Uterus (tissue), 2 donors: ENCODE measurements at regions not wholly inside any gene's neighbourhood (a gene's known extent, or its start where the extent isn't known, plus 50 kb on each side); places are given as distances from the start of the nearest gene placed in this dataset.

ENCODE experiments used
- POLR2A ChIP-seq, 2 donors: fragments of 450-650 bp; IDR thresholded peaks; one replicate each; pipeline ENCODE4 v1.6.1; 2016; ENCODE audit warnings: antibody characterized with exemption in 2 of 2, mild to moderate bottlenecking in 1 of 2, moderate library complexity in 1 of 2
- TF ChIP-seq, protein P1 (sequence below), 4 experiments: fragments of 200-600 bp in 2 of 4; fragments of 450-650 bp in 2 of 4; sonication (generic) in 2 of 4; IDR thresholded peaks; one replicate each; pipeline ENCODE4 v1.5.1; 2016 to 2019; ENCODE audit warnings: antibody characterized with exemption in 4 of 4, mild to moderate bottlenecking in 2 of 4, moderate library complexity in 1 of 4

DNA sequence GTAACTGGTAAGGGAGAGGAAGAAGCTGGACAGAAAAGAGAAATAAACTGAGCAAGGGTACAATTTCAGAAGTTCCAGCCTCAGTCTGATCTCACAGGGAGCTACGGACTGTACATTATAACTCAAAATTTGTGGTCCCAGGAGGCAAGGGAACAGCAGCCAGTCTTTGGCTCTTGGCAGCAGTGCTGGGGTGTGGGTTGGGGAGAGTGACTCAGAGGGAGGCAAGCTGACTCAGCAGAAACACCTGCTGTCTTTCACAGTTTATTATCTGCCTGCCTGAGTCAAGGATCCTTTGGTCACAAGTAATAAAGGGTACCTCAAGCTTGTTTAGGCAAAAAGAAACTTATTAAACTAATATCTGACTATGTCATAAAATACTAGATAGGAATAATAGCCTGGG, 73.5 kb upstream of the KIF2B start:
- TF ChIP-seq POLR2A (IDR thresholded peaks at IDR 0.05), result no peak
- TF ChIP-seq, protein P1, sequence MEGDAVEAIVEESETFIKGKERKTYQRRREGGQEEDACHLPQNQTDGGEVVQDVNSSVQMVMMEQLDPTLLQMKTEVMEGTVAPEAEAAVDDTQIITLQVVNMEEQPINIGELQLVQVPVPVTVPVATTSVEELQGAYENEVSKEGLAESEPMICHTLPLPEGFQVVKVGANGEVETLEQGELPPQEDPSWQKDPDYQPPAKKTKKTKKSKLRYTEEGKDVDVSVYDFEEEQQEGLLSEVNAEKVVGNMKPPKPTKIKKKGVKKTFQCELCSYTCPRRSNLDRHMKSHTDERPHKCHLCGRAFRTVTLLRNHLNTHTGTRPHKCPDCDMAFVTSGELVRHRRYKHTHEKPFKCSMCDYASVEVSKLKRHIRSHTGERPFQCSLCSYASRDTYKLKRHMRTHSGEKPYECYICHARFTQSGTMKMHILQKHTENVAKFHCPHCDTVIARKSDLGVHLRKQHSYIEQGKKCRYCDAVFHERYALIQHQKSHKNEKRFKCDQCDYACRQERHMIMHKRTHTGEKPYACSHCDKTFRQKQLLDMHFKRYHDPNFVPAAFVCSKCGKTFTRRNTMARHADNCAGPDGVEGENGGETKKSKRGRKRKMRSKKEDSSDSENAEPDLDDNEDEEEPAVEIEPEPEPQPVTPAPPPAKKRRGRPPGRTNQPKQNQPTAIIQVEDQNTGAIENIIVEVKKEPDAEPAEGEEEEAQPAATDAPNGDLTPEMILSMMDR (IDR thresholded peaks at IDR 0.05), result no peak
